ENCODE measurements at regions not wholly inside any gene's neighbourhood (a gene's known extent, or its start where the extent isn't known, plus 50 kb on each side); places are given as distances from the start of the nearest gene placed in this dataset.

GRCh38 chr4:38424151-38424871, 239.7 kb upstream of the KLF3 start:
- DNase-seq (ENCODE audit: low spot score): no peak

- DNase-seq (ENCODE audit: low spot score): no peak
These were observed 237.5 kb upstream of the KLF3 start for GRCh38 chr4:38426532-38426931.

GRCh38 chr4:38430841-38431240, 233.2 kb upstream of the KLF3 start:
- no peak for DNase-seq (ENCODE audit: low spot score)

GRCh38 chr4:38442073-38442788, 221.8 kb upstream of the KLF3 start:
- no peak for DNase-seq (ENCODE audit: low spot score)

- no peak for DNase-seq (ENCODE audit: low spot score)
These were observed 214.4 kb upstream of the KLF3 start for GRCh38 chr4:38449506-38450174.

GRCh38 chr4:38452009-38452408, 212.0 kb upstream of the KLF3 start:
- no peak for DNase-seq (ENCODE audit: low spot score)

- no peak for DNase-seq (ENCODE audit: low spot score)
These were observed 211.5 kb upstream of the KLF3 start for GRCh38 chr4:38452542-38452941.

- no peak for DNase-seq (ENCODE audit: low spot score)
These were observed 210.6 kb upstream of the KLF3 start for GRCh38 chr4:38453253-38453881.

- no peak for DNase-seq (ENCODE audit: low spot score)
These were observed 209.7 kb upstream of the KLF3 start for GRCh38 chr4:38454284-38454683.

- no peak for DNase-seq (ENCODE audit: low spot score)
These were observed 208.7 kb upstream of the KLF3 start for GRCh38 chr4:38455092-38455862.

GRCh38 chr4:38456096-38456495, 207.9 kb upstream of the KLF3 start:
- DNase-seq (ENCODE audit: low spot score): no peak

GRCh38 chr4:38461342-38461741, 202.7 kb upstream of the KLF3 start:
- no peak for DNase-seq (ENCODE audit: low spot score)

GRCh38 chr4:38462367-38463055, 201.5 kb upstream of the KLF3 start:
- no peak for DNase-seq (ENCODE audit: low spot score)

GRCh38 chr4:38463268-38463958, 200.6 kb upstream of the KLF3 start:
- no peak for DNase-seq (ENCODE audit: low spot score)

GRCh38 chr4:38464328-38464727, 199.7 kb upstream of the KLF3 start:
- DNase-seq (ENCODE audit: low spot score): no peak

- DNase-seq (ENCODE audit: low spot score): no peak
These were observed 197.6 kb upstream of the KLF3 start for GRCh38 chr4:38466401-38466800.

- DNase-seq (ENCODE audit: low spot score): no peak
These were observed 196.7 kb upstream of the KLF3 start for GRCh38 chr4:38467296-38467695.

- no peak for DNase-seq (ENCODE audit: low spot score)
These were observed 195.6 kb upstream of the KLF3 start for GRCh38 chr4:38468339-38468866.

- DNase-seq (ENCODE audit: low spot score): no peak
These were observed 194.6 kb upstream of the KLF3 start for GRCh38 chr4:38469410-38469809.

- DNase-seq (ENCODE audit: low spot score): no peak
These were observed 193.2 kb upstream of the KLF3 start for GRCh38 chr4:38470735-38471262.
